ENCODE measurements at regions not wholly inside any gene's neighbourhood (a gene's known extent, or its start where the extent isn't known, plus 50 kb on each side); places are given as distances from the start of the nearest gene placed in this dataset.

GRCh38 chr4:106806158-106806797 is 229.8 kb downstream of the DKK2 start:
- TF ChIP-seq CTCF (IDR thresholded peaks at IDR 0.05): no peak
- no peak for TF ChIP-seq EZH2 (IDR thresholded peaks at IDR 0.05; ENCODE audit: borderline replicate concordance, insufficient read depth, low read depth, low read length, poor library complexity, severe bottlenecking)

Measured in B cell (primary cell).